KMS-11 (cell line): ENCODE measurements at regions not wholly inside any gene's neighbourhood (a gene's known extent, or its start where the extent isn't known, plus 50 kb on each side); places are given as distances from the start of the nearest gene placed in this dataset.
"Not testable (repeated sequence)": the region's sequence is repeated elsewhere in the genome, so short reads cannot be mapped to it uniquely, and the experiment has no call there.

ENCODE experiments used
- H2AFZ ChIP-seq: fragments of 200-600 bp; sonication (generic); 2 replicates; pipeline ENCODE4 v1.6.1; 2016; ENCODE audit warnings: antibody characterized with exemption, mixed run types, low read depth
- H3K27ac ChIP-seq: fragments of 200-600 bp; sonication (generic); 2 replicates; pipeline ENCODE4 v1.6.1; 2016; ENCODE audit warnings: mild to moderate bottlenecking, mixed run types
- H3K27me3 ChIP-seq: fragments of 200-600 bp; sonication (generic); 2 replicates; pipeline ENCODE4 v1.6.1; 2017; ENCODE audit warnings: mild to moderate bottlenecking, low read depth, mixed run types, moderate library complexity; ENCODE audit not compliant: insufficient read depth
- H3K36me3 ChIP-seq: fragments of 200-600 bp; sonication (generic); 2 replicates; pipeline ENCODE4 v1.6.1; 2017; ENCODE audit warnings: mild to moderate bottlenecking, mixed run types; ENCODE audit not compliant: insufficient read depth
- H3K4me1 ChIP-seq: fragments of 200-600 bp; sonication (generic); 2 replicates; pipeline ENCODE4 v1.6.1; 2016; ENCODE audit warnings: mild to moderate bottlenecking, low read depth, mixed run types; ENCODE audit not compliant: poor library complexity, severe bottlenecking
- H3K4me2 ChIP-seq: fragments of 200-600 bp; sonication (generic); 2 replicates; pipeline ENCODE4 v1.7.0; 2016; ENCODE audit warnings: mild to moderate bottlenecking, mixed run types
- H3K4me3 ChIP-seq: fragments of 200-600 bp; sonication (generic); IDR thresholded peaks from 2 replicates; pipeline ENCODE4 v1.6.1; 2017; ENCODE audit warnings: low read depth, low read length, mixed read lengths; ENCODE audit not compliant: insufficient read depth
- H3K79me2 ChIP-seq: fragments of 200-600 bp; sonication (generic); 2 replicates; pipeline ENCODE4 v1.6.1; 2016; ENCODE audit warnings: low read depth, mixed run types; ENCODE audit not compliant: insufficient read depth
- H3K9ac ChIP-seq: fragments of 200-600 bp; sonication (generic); 2 replicates; pipeline ENCODE4 v1.6.1; 2016; ENCODE audit warnings: mild to moderate bottlenecking, mixed run types
- H4K20me1 ChIP-seq: fragments of 200-600 bp; sonication (generic); 2 replicates; pipeline ENCODE4 v1.6.1; 2016; ENCODE audit warnings: mild to moderate bottlenecking, mixed run types; ENCODE audit not compliant: insufficient read depth
- CTCF ChIP-seq: fragments of 200-600 bp; sonication (generic); conservative IDR thresholded peaks from 2 replicates; pipeline ENCODE4 v1.6.1; 2017; ENCODE audit warnings: low read depth, mild to moderate bottlenecking, antibody characterized with exemption, low read length, moderate library complexity, mixed read lengths

- TF ChIP-seq CTCF, result no peak
- Histone ChIP-seq H2AFZ (no peak overlapping the region), H3K27me3 (no peaks in the 10 kb centered on the region), H4K20me1 (no peaks in the 10 kb centered on the region), H3K36me3 (no peaks in the 10 kb centered on the region), H3K9ac (no peak overlapping the region), H3K79me2 (no peaks in the 10 kb centered on the region), H3K27ac (no peak overlapping the region), H3K4me2 (no peak overlapping the region), H3K4me1 (no peaks in the 10 kb centered on the region), H3K4me3 (no peak overlapping the region)
These were observed 63.8 kb upstream of the ABHD2 start for GRCh38 chr15:89024418-89024817.

DNA sequence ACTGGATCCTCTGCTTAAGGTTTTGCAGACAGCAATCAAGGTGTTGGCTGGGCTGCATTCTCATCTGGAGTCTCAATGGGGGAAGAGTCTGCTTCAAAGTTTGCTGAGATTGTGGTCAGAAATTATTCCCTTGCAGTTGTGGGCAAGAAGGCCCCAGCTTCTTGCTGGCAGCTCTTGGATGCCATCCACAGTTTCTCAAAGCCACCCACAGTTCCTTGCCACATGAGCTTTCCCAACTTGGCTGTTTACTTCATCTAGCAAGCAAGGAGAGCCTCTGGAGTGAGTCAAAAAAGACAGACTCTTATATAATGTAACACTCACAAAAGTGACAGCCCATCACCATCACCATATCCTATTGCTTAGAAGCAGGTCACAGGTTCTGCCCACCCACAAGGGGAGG, 62.1 kb upstream of the ABHD2 start:
- H3K79me2 ChIP-seq, result no peaks in the 10 kb centered on the region
- no peak overlapping the region for H2AFZ ChIP-seq

GRCh38 chr15:89028036-89028435, 60.2 kb upstream of the ABHD2 start:
- Histone ChIP-seq H3K79me2 (no peaks in the 10 kb centered on the region), H4K20me1 (no peaks in the 10 kb centered on the region), H3K4me2 (no peak overlapping the region), H3K27me3 (no peaks in the 10 kb centered on the region), H3K36me3 (no peaks in the 10 kb centered on the region), H2AFZ (no peak overlapping the region), H3K27ac (no peak overlapping the region), H3K4me1 (no peaks in the 10 kb centered on the region), H3K4me3 (no peak overlapping the region), H3K9ac (no peak overlapping the region)
- TF ChIP-seq CTCF, result no peak

More for the DNA sequence above, 62.1 kb upstream of the ABHD2 start:
- Histone ChIP-seq H3K4me2 (no peak overlapping the region), H3K27ac (no peak overlapping the region), H3K27me3 (no peaks in the 10 kb centered on the region), H3K4me3 (no peak overlapping the region), H4K20me1 (no peaks in the 10 kb centered on the region), H3K36me3 (no peaks in the 10 kb centered on the region), H3K9ac (no peak overlapping the region), H3K4me1 (no peaks in the 10 kb centered on the region)
- no peak for TF ChIP-seq CTCF

DNA sequence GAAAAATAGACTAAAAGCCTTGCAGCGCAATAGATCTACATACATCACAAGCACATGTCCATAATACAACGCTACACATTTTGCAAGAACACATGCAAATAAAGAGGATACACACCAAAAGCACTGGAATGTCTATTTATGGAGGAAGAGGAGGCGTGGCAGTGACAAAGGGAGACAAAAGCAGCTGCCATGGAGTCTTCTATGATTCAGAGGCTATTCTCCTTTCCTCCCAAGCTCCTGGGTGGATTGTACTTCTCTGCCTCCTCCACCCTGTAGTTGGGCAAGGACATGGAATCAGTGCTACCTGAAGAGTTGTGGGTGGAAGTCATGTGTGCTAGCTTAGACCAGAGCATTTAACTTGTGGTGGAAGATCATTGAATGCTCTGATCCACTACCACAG, 57.9 kb upstream of the ABHD2 start:
- Histone ChIP-seq H2AFZ (no peak overlapping the region), H3K4me1 (no peaks in the 10 kb centered on the region), H4K20me1 (no peaks in the 10 kb centered on the region), H3K4me3 (no peak overlapping the region), H3K9ac (no peak overlapping the region), H3K4me2 (no peak overlapping the region), H3K79me2 (no peaks in the 10 kb centered on the region), H3K36me3 (no peaks in the 10 kb centered on the region), H3K27me3 (no peaks in the 10 kb centered on the region), H3K27ac (no peak overlapping the region)
- no peak for TF ChIP-seq CTCF

- H3K9ac ChIP-seq, result not testable (repeated sequence)
These were observed 56.5 kb upstream of the ABHD2 start for GRCh38 chr15:89031637-89032285.

More at GRCh38 chr15:89031637-89032285, 56.5 kb upstream of the ABHD2 start:
- not testable (repeated sequence) for H2AFZ ChIP-seq, H3K27me3 ChIP-seq, H3K4me2 ChIP-seq, H4K20me1 ChIP-seq, H3K27ac ChIP-seq, H3K79me2 ChIP-seq, H3K4me1 ChIP-seq, H3K36me3 ChIP-seq, H3K4me3 ChIP-seq
